Stimulated activated CD4-positive, alpha-beta T cell treated with anti-CD3 and anti-CD28 coated beads, Interleukin-2, amount 100 ng/mL, for 24 hours (primary cell): ENCODE measurements at regions not wholly inside any gene's neighbourhood (a gene's known extent, or its start where the extent isn't known, plus 50 kb on each side); places are given as distances from the start of the nearest gene placed in this dataset.

ENCODE experiments used
- DNase-seq, 2 donors: peaks; one replicate each; pipeline ENCODE4 v3.0.0-alpha.2; 2020

DNA sequence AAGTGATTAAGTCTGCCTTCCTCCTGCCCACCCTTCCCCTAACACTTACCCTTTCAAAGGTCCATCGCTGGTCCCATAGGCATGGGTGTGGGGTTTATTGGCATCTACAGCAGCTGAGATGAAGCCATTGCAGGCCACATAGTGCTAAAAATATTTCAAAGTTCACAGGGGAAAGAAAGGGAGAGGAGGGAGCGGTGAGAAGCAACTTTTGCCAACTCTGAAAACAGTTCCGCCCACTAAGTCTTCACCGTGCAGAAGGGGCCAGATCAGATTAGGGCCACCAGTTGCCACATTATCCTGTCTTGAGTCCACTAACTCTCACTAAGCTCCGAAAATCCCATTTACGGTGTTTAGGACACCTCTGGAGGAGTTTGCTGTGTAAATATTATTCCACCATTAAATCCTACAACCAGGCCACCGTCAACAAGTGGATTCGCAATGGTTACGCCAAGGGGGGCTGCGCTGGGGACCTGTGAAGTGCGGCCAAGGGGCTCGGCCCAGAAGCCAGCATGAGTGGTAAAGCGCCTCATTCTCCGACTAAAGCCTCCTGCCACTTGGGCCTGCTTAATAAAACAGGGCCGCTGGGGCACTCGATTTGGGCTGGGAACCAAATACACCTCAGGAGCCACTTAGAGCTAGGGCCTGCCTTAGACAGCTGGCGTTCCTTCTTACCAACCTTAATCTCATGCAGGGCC, 534.9 kb downstream of the MIAT start:
- no peak for DNase-seq

DNA sequence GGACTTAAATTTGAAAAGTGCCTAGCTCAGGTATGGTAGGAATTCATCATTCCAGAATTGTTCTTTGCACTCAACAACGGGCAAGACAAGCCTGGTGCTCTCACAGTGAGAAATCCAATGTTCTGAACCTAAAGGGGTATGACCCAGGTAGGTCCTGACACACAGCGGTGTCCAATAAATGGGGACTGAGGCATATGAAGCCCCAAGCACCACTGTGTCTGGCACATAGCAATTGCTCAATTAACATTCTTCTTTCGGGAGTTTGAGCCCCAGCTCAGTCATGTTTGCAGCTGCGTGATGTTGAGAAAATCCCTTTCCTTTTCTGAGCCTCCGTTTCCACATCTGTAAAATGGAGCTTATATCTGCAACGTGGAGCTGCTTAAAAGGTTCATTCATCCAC, 535.8 kb downstream of the MIAT start:
- no peak for DNase-seq

DNA sequence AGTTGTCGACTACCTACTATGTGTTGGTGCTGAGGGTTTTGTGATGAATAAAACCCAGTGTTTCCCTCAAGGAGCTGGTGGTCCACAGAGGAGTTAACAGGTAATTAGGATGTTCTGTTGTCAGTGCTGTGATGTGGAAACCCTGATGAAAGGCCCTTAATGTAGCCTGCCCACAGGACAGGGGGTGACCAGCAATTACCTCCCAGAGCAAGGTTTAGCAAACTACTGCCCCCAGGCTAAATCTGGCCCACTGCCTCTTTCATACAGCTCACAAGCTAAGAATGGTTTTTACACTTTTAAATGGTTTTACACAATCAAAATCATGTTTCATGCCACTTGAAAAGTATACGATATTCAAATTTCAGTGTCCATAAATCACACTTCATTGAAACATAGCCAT, 536.2 kb downstream of the MIAT start:
- no peak for DNase-seq

DNA sequence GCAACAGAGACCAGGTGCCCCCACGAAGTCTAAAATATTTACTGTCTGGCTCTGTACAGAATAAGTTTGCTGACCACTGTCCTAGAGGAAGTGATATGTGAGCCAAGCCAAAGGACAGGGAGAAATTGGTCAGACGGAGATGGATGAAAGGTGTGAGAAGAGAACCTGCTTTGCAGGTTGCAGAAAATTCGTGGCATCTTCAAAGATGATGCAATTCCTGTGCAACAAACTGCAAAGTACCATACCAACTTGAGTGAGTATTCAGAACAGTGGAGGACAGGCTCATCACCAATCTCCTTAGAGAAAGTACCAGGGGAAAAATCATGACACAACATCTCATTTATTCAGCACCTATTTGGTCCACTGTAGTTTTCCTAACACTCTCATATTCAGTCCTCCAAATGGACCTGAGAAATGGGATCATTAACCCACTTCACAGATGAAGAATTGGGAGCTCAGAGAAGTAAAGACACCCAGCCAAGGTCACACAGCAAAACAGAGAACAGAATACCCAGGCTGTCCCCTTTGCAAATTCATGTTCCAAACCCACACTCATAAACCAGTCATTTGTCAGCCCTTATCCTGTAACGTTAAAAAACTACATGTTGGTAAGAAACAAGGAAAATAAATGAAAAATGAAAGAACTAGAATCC, 536.8 kb downstream of the MIAT start:
- DNase-seq = no peak

DNA sequence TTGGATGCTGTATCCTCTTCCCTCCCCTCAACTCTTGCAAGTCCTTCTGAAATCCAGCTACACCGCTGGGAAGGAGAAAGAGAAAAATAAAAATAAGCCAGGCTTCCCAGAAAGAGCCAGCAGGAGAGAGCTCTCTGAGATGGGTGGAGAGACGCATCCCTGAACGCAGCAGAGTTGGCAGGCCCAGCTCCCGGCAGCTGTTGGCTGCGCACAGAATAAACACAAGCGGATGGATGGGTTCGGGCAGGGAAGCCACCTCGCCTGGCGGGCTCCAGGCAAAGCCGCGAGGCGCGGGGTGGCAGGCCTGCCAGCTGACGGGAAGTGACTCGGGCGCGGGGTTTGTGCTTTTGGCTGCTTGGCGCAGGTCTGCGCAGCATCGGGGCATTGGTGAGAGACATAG, 537.7 kb downstream of the MIAT start:
- no peak for DNase-seq

DNA sequence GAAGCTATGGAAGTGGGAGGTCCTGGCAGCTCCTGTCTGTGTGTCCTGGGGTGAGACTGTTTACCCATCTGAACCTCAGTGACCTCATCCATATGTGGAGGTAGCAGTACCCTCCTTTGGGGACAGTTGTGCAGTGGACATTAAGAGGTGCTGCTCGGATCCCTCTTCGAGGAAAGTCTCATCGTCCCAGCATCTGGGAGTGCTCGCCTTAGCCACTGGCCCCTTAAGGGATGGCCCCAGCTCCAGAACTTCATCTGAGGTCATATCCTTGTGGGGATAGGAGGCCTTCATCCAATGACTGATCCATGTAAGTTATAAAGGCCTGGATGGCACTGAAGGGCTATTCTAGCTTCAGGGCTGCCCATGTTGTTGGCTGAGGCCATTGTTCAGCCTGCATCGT, 538.1 kb downstream of the MIAT start:
- no peak for DNase-seq

DNA sequence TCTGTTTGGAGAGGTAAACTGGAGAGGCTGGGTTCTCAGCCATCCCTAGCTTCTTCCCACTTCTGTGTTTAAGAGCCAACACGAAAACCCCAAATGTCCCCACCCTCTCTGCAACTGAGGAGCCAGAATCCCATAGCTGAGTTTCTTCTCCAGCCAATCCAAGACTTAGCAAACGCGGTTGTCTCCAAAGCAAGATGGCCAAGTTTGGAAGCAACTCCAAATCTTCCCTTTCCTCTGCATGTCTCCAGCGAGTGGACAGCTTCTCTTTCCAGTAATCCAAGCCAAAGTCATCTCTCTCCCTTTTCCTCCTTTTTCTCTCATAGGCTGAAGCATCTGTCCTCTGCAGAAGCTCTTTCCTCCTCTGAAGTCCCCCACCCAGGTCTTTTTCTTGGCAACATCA, 539.2 kb downstream of the MIAT start:
- DNase-seq = no peak

DNA sequence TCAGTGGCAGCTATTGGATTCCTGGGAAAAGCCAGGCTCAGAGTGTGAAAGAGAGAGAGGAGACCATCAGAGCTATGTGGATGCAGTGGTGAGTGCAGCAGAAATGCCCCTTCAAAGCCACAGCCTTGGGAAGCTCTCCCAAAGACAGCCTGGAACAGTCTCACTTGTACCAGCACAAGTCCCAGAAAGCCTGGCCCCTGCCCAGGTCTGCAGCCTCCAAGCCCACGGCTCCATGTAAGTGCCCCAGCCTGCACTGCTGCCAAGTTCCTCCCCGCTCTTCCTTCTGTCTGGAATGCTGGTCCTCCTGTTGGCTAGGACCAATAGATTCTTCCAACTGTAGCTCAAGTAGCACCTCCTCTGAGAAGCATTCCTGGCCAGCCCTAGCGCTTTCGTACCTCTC, 539.7 kb downstream of the MIAT start:
- no peak for DNase-seq

DNA sequence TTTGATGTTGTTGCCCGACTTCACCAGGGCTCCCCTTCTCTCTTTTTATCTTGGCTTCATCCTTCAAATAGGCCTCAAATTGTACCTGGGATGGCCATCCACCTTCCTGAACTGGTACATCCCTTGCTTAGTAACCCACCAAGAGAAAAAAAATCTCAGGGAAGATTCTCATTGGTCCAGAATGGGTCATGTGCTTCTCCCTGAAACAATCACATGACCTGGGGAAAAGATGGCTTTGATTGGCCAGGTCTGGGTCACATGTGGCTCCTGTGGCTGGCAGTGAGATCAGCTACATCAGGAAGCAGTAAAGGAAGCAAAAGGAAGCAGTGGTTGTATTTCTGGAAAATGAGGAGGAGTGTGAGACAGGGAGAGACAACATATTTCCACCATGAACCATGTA, 540.2 kb downstream of the MIAT start:
- no peak for DNase-seq

DNA sequence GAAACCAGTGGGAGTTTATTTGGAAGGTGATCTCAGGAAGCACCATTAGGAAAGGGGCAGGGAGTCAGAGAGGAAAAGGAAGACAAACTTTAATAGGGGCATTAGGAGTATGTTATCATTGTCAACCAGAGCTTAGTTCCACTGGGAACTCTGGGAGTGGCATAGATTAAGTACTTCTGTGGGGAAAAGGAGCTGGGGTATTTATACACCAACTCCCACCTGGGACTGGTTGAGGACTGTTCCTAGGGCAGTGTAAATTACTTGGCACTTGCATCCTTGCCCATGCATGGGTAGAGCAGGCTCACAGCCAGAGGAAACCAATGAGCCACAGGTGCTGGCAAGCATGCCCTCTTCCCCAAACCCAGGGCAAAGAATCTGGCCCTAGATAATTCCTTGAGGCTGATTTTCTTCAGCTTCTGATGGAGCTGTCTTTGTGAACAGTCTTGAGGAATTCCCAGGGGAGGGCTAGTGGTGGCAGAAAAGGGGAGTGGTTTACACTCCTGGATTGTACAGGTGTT, 541.2 kb downstream of the MIAT start:
- no peak for DNase-seq

DNA sequence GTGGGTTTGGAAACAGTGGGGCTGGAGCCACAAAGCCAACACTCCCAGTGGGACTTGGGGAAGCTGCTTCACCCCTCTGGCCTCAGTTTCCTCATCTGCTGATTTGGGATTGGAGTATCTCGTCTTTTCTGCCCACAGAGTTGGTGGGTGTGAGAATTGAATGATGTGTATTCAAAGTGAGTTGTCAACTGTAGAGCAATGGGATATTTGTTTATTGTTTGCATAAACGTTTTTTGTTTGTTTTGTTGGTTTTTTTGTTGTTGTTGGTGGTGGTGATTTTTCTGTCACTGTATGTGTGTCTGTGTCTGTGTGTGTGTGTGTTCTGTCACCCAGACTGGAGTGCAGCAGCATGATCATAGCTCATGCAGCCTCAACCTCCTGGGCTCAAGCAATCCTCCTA, 542.0 kb downstream of the MIAT start:
- no peak for DNase-seq

DNA sequence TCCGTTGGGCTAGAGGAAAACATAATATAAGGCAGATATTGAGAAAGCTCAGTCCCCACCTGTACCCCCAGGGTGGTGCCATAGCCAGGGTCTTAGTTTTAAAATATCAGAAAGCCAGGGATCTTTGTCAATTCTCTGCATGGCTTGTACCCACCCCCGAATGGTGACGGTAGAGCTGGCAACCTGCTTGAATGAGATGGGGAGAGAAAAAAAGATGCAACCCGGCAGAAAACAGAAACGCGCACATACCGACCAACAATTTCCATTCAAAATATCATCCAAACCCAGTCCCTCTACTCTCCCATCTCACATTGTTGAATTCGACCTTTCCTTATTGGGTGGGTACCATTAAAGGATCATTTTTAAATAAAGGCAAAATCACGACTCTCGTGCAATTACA, 543.9 kb downstream of the MIAT start:
- no peak for DNase-seq

DNA sequence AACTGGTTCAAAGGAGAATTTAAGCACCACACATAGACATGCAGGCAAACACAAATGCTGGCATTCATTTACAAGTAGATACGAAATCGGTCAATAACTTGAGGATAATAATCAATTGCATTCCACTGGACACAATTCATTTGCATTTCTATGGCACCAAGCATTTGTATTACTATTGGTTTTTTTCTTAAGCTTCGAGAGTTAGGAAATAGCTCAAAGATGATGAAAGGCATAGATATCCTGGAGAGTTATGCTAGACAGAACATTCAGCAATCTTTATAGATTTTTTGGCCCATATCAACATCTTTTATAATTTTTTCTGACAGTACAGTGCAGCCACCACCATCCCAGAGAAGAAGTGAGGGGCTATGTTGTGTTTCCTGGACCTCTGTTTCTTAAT, 544.4 kb downstream of the MIAT start:
- DNase-seq = no peak

DNA sequence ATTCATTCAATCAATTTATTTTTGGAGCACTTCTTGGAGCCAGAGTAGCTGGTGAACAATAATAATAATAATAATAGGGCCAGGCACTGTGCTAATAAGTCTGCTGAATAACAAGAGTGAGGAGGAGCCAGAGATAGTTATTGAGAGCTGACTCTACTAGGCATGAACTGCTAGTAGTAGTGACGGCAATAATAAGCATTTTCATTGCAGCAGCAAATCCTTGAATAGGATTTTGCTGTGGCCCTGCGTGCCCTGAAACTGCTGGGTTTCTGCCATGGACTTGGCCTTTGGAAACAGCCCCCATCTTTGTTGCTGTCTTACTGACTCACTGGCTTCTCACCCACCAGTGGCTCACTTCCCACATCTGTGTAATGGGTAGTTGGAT, 545.9 kb downstream of the MIAT start:
- no peak for DNase-seq

DNA sequence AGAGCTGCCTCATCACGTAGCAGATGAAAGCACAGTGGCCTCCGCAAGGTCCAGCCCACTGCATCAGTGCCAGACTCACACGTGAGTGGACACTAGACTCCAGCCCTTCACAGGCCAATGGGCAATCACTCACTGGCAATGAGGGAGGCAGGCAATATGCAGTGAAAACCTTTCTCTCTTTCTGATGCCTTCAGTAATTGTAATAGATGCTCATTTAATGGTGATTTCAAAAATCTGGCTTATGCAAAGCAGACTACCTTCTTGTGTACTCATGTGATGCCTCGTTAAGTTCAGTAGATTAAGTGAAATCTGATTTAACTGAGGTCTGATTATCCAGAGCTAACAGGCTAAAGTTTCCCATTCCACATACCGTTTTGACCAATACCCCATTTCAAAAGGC, 546.9 kb downstream of the MIAT start:
- no peak for DNase-seq

DNA sequence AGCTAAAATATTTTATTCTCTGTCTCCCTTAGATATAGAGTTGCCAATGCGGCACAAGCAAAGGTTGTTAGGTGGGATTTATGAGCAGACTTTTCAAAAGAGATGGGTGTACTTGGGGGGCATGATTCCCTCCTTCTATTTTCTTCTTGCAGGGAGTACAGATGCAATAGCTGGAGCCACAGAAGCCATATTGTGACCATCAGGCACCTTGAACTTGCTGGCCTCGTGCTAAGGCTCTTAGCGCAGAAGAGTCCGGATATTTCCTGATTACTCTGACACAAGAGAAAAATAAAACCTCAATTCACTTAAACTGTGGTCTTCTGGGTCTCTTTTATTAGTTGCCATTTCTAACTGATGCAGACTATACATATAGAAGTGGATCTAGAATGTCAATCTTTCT, 547.4 kb downstream of the MIAT start:
- no peak for DNase-seq

DNA sequence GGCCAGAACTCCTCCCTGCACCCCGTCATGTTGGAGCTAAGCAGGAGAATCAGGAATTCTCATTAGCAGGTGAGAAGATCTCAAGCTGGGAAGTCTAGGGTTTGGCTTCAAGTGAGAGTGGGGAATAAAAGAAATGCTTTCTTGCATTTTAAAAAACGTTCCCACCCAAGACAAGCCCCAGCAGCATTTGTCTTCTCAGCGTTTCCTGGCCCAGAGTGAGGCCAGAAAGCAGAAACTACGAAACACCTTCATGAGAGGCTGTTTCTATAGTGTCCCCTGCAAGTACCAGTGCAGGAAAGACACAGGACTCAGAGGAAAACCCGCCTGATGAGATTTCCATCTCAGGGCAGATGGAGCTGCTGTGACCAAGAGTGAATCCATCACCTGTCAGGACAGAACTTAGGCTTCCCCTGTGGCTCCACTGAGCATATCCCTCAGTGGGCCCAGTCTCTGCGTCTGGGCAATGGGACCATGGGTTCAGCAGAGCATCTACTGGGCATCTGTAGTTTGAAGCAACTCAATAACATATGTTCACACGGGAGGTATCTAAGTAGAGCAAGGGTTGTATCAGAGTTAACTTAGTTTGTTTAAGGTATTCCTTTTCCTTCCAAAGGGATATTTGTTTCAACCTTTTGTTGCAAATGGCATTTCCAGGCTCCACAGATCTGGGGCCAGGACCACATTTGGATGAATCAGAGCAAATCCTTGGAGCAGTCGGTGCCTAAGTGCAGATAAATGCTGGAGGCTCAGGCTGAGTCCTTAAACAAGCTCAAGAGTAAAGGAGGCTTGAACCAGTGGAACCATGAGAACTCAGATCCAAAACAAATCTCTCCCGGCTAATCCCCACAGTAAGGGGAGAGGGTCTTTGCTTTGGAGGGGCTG, 548.3 kb downstream of the MIAT start:
- no peak for DNase-seq

DNA sequence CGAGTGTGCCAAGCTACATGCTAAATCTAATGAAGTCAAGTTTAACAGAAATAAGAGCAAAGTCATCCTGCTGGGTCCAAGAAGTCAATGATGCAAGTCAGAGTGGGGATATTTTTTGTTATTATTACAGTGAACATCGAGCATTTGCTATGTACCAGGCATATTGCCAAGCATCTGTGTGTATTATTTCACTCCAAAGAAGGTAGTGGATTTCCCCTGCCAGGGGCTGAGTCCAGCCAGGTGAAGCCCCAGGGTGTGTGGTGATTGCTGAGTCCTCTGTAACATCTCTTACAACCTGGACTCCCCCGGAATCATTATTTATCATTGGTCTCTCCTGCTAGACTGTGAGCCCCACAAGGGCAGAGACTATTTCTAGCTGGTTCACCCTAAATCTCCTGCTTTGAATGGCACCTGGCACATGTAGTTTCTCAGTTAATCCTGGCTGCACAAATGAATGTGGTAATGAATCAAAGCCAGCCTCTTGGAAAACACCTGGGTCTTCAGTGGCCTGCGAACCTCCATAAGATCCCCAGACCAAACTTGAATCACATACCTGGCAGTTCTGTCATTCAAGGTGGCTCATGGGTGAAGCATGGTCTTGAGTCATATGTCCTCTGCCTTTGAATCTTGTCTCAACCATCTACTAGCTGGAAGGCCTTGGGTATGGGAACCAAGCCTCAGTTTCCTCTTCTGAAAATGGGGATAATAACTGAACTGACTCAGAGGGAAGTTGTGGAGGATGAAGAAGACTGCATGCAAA, 549.2 kb downstream of the MIAT start:
- DNase-seq = no peak

DNA sequence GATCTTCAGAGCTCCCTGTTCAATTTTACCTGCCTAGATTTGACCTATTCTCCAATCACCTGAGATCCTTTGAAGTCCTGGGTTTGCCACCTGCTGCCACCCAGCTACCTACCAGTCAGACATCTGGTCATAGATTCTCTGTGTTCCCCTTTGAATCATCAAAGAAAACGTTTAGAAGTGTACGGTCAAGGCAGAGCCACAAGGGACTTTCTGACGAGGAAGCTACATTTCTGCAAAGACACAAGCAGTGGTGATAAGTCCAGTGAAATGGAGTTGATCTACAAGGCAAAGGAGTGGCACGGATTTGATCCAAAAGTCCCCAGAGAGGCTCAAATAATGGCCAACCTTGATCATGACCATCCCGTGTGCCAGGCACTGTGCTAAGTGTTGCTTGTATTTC, 549.9 kb downstream of the MIAT start:
- no peak for DNase-seq

DNA sequence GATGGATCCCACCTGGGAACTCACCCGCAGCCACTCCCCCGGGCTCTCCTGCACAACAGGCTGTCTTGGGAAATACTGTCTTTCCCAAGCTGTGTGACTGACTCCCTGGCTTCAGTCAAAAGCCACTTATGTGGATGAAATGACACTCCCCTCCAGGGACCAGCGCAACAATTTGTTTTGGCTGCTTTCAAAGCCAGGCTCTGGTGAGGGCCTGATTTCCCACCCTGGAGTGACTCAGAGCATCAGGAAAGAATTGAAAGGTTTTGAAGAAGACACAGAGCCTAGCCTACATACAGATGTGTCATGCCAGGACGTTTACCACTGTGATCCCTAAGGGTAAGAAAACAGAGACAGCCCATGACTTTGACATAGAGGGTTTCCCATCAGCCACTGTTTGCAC, 550.5 kb downstream of the MIAT start:
- DNase-seq = no peak

DNA sequence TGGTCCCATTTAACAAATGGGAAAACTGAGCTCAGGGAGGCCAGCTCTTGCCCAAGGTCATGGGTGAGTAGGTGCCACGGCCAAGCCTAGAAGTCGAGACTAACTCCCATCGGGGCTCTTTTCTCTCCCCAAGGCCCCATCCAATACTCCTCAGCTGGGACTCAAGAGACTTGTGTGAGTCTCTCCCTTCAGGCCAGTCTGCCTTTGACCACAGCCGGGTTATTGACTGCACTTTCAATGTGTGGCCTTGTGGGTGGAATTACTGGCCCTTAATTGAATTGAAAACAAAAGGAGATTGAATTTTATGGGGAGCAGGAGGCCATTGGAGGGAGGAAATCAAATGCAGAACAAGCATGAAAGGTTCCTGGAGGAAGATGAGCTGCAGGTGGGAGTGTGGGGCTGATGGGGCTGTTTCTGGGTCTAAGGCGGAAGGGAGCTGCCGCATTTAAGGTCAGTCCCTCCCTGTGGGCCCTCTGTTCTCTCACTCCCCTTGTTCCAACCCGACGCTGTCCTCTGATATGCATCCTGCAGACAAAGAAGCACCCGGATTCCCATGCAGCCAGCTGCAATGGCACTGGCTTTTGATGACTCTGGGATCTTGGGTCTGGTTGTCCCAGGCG, 552.8 kb downstream of the MIAT start:
- DNase-seq = no peak

DNA sequence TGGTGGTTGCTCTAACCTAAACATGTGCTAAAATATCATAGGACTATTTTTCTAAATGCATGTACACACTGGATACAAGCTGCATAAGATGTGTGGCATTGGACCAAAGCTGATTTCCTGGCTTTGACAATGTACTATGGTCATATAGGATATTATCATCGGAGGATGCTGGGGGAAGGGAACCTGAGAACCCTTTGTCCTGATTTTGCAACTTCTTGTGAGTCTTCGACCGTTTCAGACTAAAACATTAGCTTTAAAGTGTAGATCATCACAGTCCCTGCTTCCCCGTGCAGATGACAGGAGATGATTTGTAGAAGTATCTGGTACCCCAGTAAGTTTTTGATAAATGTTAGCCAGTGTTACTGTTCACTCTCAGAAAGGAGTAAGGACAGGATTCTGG, 554.7 kb downstream of the MIAT start:
- no peak for DNase-seq
